Calu3 (cell line): ENCODE measurements at regions not wholly inside any gene's neighbourhood (a gene's known extent, or its start where the extent isn't known, plus 50 kb on each side); places are given as distances from the start of the nearest gene placed in this dataset.

ENCODE experiments used
- BruUV-seq: library from RNA; stranded (reverse); fragments of 400-500 nt; replicated peaks from 2 replicates; lab custom pipeline; 2021; lab: Mats Ljungman, UMichigan
- CTCF ChIA-PET: fragments of 300-600 bp; sonication (Branson Sonifier 250); formaldehyde crosslinking; loops from one replicate; lab custom pipeline; 2022; ENCODE audit warnings: antibody characterized with exemption; lab: Charles Lee
- DNase-seq: peaks from one replicate; pipeline ENCODE4 v3.0.0; 2022
- H3K27ac Mint-ChIP-seq: one replicate; pipeline ENCODE4 v1.8.0; 2022; ENCODE audit warnings: mixed read lengths; ENCODE audit not compliant: unreplicated experiment
- H3K27me3 Mint-ChIP-seq: one replicate; pipeline ENCODE4 v1.8.0; 2022; ENCODE audit warnings: mixed read lengths; ENCODE audit not compliant: unreplicated experiment
- H3K36me3 Mint-ChIP-seq: one replicate; pipeline ENCODE4 v1.8.0; 2022; ENCODE audit warnings: mild to moderate bottlenecking, moderate library complexity, mixed read lengths; ENCODE audit not compliant: insufficient read depth, unreplicated experiment
- H3K4me1 Mint-ChIP-seq: one replicate; pipeline ENCODE4 v1.8.0; 2022; ENCODE audit warnings: mild to moderate bottlenecking, low read depth, mixed read lengths; ENCODE audit not compliant: unreplicated experiment
- H3K4me3 Mint-ChIP-seq: one replicate; pipeline ENCODE4 v1.8.0; 2022; ENCODE audit warnings: mild to moderate bottlenecking, low read depth, moderate library complexity, mixed read lengths; ENCODE audit not compliant: unreplicated experiment
- H3K9me3 Mint-ChIP-seq: one replicate; pipeline ENCODE4 v1.8.0; 2022; ENCODE audit warnings: low read depth, mixed read lengths; ENCODE audit not compliant: unreplicated experiment
- CTCF ChIP-seq: fragments of 200-600 bp; IDR thresholded peaks from one replicate; pipeline ENCODE4 v1.8.0; 2022; ENCODE audit warnings: antibody characterized with exemption; ENCODE audit not compliant: unreplicated experiment
- intact Hi-C: fragments of 100-400 bp; cut with micrococcal nuclease; formaldehyde crosslinking; loops from one replicate; pipeline ENCODE4 v1.10.0; 2022; ENCODE audit not compliant: unreplicated experiment

DNA sequence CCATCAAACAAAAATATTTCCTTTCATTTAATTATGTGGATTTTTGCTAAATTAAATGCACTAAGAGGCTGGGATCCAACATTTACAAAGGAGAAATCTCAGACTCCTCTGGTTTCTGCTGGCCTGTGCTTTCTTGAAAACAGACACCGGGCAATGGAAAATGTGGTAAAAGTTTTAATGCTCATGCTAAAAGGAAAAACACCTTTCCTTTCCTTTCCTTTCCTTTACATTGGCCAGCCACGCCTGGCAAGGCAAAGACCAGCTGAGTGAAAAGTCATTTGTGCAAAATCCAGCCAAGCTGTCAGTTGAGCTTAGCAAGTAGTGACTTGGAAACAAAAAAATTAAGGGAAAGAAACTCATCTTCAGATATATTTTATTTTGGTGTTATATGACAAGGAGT, 240.3 kb downstream of the LACC1 start:
- no TSS peak for BruUV-seq
- Mint-ChIP-seq H3K9me3 (peaks cover 4% of the 10 kb centered on the region), H3K4me1 (no peaks in the 10 kb centered on the region), H3K27ac (no peak overlapping the region), H3K27me3 (no peaks in the 10 kb centered on the region), H3K4me3 (no peak overlapping the region), H3K36me3 (no peaks in the 10 kb centered on the region)
- intact Hi-C loops = no loop called here
- CTCF ChIA-PET = no interaction called here
- TF ChIP-seq CTCF = no peak
- DNase-seq = no peak

- Mint-ChIP-seq H3K27me3 (no peaks in the 10 kb centered on the region), H3K4me3 (no peak overlapping the region), H3K4me1 (no peaks in the 10 kb centered on the region), H3K9me3 (peaks cover 4% of the 10 kb centered on the region), H3K27ac (no peak overlapping the region), H3K36me3 (no peaks in the 10 kb centered on the region)
- no peak for TF ChIP-seq CTCF
- CTCF ChIA-PET = no interaction called here
- no TSS peak for BruUV-seq
- intact Hi-C loops = no loop called here
- DNase-seq = no peak
Measured at GRCh38 chr13:44120849-44121755, 241.4 kb downstream of the LACC1 start.

GRCh38 chr13:44124352-44124751, 244.6 kb downstream of the LACC1 start:
- no peak for DNase-seq
- no peaks in the 10 kb centered on the region for H3K36me3 Mint-ChIP-seq
- no peaks in the 10 kb centered on the region for H3K27me3 Mint-ChIP-seq
- BruUV-seq = no TSS peak
- CTCF ChIA-PET = no interaction called here
- H3K4me1 Mint-ChIP-seq = no peaks in the 10 kb centered on the region
- no peak overlapping the region for H3K4me3 Mint-ChIP-seq
- peaks cover 4% of the 10 kb centered on the region for H3K9me3 Mint-ChIP-seq
- intact Hi-C loops = no loop called here
- no peak overlapping the region for H3K27ac Mint-ChIP-seq
- no peak for TF ChIP-seq CTCF

DNA sequence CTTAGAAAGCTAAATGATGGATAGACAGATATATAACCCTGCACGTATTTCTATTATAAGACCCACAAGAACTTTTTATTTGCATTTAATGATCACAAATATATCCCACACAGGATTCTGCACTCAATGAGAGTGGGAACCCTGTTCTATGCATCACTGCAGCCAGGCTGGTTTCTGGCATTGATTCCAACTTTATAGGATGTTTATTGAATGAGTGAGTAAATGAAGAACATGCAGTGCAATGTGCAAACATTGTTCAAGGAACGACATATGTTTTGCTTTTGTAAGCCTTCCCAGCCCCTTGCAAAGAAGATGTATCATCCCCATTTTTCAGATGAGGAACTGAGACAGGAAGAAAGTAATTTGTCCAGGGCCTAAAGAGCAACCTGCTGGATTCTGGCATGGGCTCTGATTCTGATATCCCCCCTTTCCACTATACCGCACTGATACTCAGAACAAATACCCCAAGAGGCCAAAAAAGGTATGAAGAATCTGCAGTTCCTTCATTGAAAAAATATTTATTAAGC, 246.3 kb downstream of the LACC1 start:
- H3K36me3 Mint-ChIP-seq = no peaks in the 10 kb centered on the region
- intact Hi-C loops = no loop called here
- no peak overlapping the region for H3K27ac Mint-ChIP-seq
- no peaks in the 10 kb centered on the region for H3K27me3 Mint-ChIP-seq
- CTCF ChIA-PET = no interaction called here
- no peak for TF ChIP-seq CTCF
- peaks cover under 1% of the 10 kb centered on the region for H3K4me1 Mint-ChIP-seq
- H3K4me3 Mint-ChIP-seq = no peak overlapping the region
- DNase-seq = no peak
- H3K9me3 Mint-ChIP-seq = peaks cover 4% of the 10 kb centered on the region
- no TSS peak for BruUV-seq
